BLaER1 treated with 17β-estradiol and CSF1 and Interleukin-3, amounts not matched to agents 10 nM and 100 nM (cell line): ENCODE measurements at regions not wholly inside any gene's neighbourhood (a gene's known extent, or its start where the extent isn't known, plus 50 kb on each side); places are given as distances from the start of the nearest gene placed in this dataset.

Experiments
- H3K27ac ChIP-seq, 11 experiments: shearing (Covaris generic); formaldehyde crosslinking; 2 replicates each; pipeline ENCODE4 v1.8.1; 2022
- H3K27me3 ChIP-seq, 11 experiments: shearing (Covaris generic); formaldehyde crosslinking; 2 replicates each; pipeline ENCODE4 v1.8.1; 2022
- H3K36me3 ChIP-seq, 11 experiments: shearing (Covaris generic); formaldehyde crosslinking; 2 replicates each; pipeline ENCODE4 v1.8.1; 2022
- H3K4me1 ChIP-seq, 10 experiments: shearing (Covaris generic); formaldehyde crosslinking; 2 replicates each; pipeline ENCODE4 v1.8.1; 2022
- H3K4me2 ChIP-seq, 11 experiments: shearing (Covaris generic); formaldehyde crosslinking; 2 replicates each; pipeline ENCODE4 v1.8.1; 2022
- H3K4me3 ChIP-seq, 10 experiments: shearing (Covaris generic); formaldehyde crosslinking; 2 replicates each; pipeline ENCODE4 v1.8.1; 2022
- H3K9ac ChIP-seq, 11 experiments: shearing (Covaris generic); formaldehyde crosslinking; 2 replicates each; pipeline ENCODE4 v1.8.1; 2022
- H3K9me3 ChIP-seq, 11 experiments: shearing (Covaris generic); formaldehyde crosslinking; replicated peaks in 1 of 11; 2 replicates each; pipeline ENCODE4 v1.8.1; 2022
- H4K20me1 ChIP-seq, 11 experiments: shearing (Covaris generic); formaldehyde crosslinking; 2 replicates each; pipeline ENCODE4 v1.8.1; 2022
- Cebpa-rat ChIP-seq, 11 experiments: shearing (Covaris generic); IDR thresholded peaks; 2 replicates each; pipeline ENCODE4 v1.8.1; 2022

DNA sequence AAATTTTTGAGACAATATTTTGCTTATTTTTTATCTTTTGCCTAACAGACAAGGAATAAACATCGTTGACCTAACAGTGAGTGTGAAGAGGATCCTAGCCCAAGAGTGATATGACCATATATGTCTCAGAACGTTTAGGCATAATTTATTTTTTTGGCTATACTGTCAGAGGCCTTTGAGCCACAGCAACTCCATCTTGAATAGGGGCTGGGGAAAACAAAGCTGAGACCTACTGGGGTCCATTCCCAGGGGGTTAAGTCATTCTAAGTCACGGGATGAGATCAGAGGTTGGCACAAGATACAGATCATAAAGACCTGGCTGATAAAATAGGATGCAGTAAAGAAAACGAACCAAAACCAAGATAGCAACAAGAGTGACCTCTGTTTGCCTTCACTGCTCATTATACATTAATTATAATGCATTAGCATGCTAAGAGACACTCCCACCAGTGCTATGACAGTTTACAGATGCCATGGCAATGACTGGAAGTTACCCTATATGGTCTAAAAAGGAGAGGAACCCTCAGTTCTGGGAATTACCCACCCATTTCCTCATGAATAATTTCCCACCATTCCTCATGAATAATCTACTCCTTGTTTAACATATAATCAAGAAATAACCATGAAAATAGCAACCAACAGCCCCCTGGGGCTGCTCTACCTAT, 510.9 kb upstream of the PCDH9 start:
- Histone ChIP-seq H3K9me3 (no peaks in the 10 kb centered on the region), H3K4me3 (no peak overlapping the region), H3K36me3 (no peaks in the 10 kb centered on the region), H3K4me1 (peaks cover 0 to 6% (median 2%) of the 10 kb centered on the region in 10 experiments; a peak in 6 of 20 replicates), H3K4me2 (no peak overlapping the region), H3K9ac (no peak overlapping the region), H3K27me3 (no peaks in the 10 kb centered on the region), H3K27ac (no peak overlapping the region), H4K20me1 (no peaks in the 10 kb centered on the region)
- no peak for TF ChIP-seq Cebpa-rat (IDR thresholded peaks at IDR 0.05)

DNA sequence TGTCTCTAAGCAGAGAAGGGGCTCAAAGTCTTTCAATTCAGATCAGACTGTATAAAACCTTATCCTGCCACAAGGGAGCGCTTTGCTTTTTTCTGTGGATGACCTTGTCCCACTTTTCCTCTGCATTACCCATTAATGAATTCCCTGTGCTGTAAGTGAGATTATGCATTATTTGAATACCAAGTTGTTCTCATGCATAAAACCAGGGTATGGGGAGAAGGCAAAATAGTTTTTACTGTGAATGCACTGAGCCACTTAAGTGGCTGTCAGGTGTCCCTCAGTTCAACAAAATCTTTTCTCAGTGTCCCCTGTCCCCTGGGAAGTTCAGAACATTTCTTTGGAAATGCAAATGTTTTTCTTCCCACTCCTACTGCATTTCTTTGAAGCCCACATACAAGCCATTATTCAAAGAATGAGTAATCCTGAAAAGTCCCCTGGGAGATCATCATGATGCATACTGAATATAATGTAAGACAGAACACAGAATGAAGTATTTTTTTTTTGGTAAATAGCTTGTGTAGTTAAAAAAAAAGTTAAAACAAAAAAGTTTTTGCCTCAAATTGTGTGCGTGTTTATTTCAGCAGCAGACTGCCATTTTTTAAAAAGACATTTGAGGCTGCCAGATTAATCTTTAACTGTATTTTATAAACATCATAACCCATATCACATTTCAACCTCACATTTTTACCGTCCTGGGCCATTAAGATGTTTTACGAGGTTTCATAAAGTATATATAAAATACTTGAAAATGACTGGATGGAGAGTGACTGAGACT, 506.7 kb upstream of the PCDH9 start:
- Histone ChIP-seq H3K4me3 (no peak overlapping the region), H3K9ac (no peak overlapping the region), H3K36me3 (no peaks in the 10 kb centered on the region), H3K27me3 (no peaks in the 10 kb centered on the region), H3K4me1 (peaks cover 0 to 6% (median 2%) of the 10 kb centered on the region in 10 experiments; a peak in 6 of 20 replicates), H3K9me3 (no peaks in the 10 kb centered on the region), H3K27ac (no peak overlapping the region), H4K20me1 (no peaks in the 10 kb centered on the region), H3K4me2 (0 out of 22 replicates have a peak overlapping the region, but pooled peaks of 1 of the 11 experiments have one; percentile 5)
- no peak for TF ChIP-seq Cebpa-rat (IDR thresholded peaks at IDR 0.05)

- H3K9ac ChIP-seq, result no peak overlapping the region
- H3K4me2 ChIP-seq, result no peak overlapping the region
- no peak overlapping the region for H3K4me3 ChIP-seq
- peaks cover 0 to 6% (median 2%) of the 10 kb centered on the region in 10 experiments; a peak in 6 of 20 replicates for H3K4me1 ChIP-seq
- H3K36me3 ChIP-seq, result no peaks in the 10 kb centered on the region
- no peak for TF ChIP-seq Cebpa-rat (IDR thresholded peaks at IDR 0.05)
- H4K20me1 ChIP-seq, result no peaks in the 10 kb centered on the region
- no peak overlapping the region for H3K27ac ChIP-seq
- no peaks in the 10 kb centered on the region for H3K9me3 ChIP-seq
- no peaks in the 10 kb centered on the region for H3K27me3 ChIP-seq
Observed at GRCh38 chr13:67735651-67736050, 505.5 kb upstream of the PCDH9 start.

- no peaks in the 10 kb centered on the region for H3K36me3 ChIP-seq
- peaks cover 12 to 47% (median 25%) of the 10 kb centered on the region in 11 experiments for H3K9me3 ChIP-seq
- no peak for TF ChIP-seq Cebpa-rat (IDR thresholded peaks at IDR 0.05)
- H3K4me1 ChIP-seq, result no peaks in the 10 kb centered on the region
- no peak overlapping the region for H3K4me2 ChIP-seq
- no peaks in the 10 kb centered on the region for H4K20me1 ChIP-seq
- no peak overlapping the region for H3K4me3 ChIP-seq
- no peak overlapping the region for H3K27ac ChIP-seq
- no peaks in the 10 kb centered on the region for H3K27me3 ChIP-seq
- no peak overlapping the region for H3K9ac ChIP-seq
Observed at GRCh38 chr13:67726979-67727378, 496.8 kb upstream of the PCDH9 start.

GRCh38 chr13:67725999-67726398, 495.9 kb upstream of the PCDH9 start:
- no peak overlapping the region for H3K4me3 ChIP-seq
- peaks cover 12 to 47% (median 25%) of the 10 kb centered on the region in 11 experiments for H3K9me3 ChIP-seq
- H3K9ac ChIP-seq, result no peak overlapping the region
- no peak for TF ChIP-seq Cebpa-rat (IDR thresholded peaks at IDR 0.05)
- H3K36me3 ChIP-seq, result no peaks in the 10 kb centered on the region
- H3K27ac ChIP-seq, result no peak overlapping the region
- no peaks in the 10 kb centered on the region for H3K4me1 ChIP-seq
- no peaks in the 10 kb centered on the region for H4K20me1 ChIP-seq
- H3K4me2 ChIP-seq, result no peak overlapping the region
- no peaks in the 10 kb centered on the region for H3K27me3 ChIP-seq

DNA sequence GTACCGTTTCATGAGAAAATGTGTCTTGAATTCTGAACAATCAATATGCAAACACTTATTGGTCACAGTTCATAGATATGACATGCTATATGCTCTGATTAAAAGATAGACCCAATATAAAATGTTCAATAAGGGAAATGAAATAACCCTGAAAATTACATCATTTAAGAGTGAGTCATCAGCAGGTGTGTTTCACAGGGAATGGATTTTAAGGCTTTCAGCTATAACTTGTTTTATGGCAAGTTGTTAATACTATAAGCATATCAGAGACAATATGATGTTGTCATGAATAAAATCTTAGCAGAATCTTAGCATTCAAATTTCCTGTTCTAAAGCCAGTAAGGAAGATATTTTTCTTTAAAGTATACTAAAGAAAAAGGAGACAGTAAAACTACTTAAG, 483.4 kb upstream of the PCDH9 start:
- H3K4me1 ChIP-seq, result no peaks in the 10 kb centered on the region
- no peak overlapping the region for H3K27ac ChIP-seq
- H4K20me1 ChIP-seq, result no peaks in the 10 kb centered on the region
- no peaks in the 10 kb centered on the region for H3K27me3 ChIP-seq
- H3K9ac ChIP-seq, result no peak overlapping the region
- TF ChIP-seq Cebpa-rat (IDR thresholded peaks at IDR 0.05), result no peak
- H3K4me3 ChIP-seq, result no peak overlapping the region
- H3K4me2 ChIP-seq, result no peak overlapping the region
- H3K36me3 ChIP-seq, result no peaks in the 10 kb centered on the region
- H3K9me3 ChIP-seq, result no peaks in the 10 kb centered on the region

GRCh38 chr13:67696775-67697174, 466.6 kb upstream of the PCDH9 start:
- TF ChIP-seq Cebpa-rat (IDR thresholded peaks at IDR 0.05), result no peak

DNA sequence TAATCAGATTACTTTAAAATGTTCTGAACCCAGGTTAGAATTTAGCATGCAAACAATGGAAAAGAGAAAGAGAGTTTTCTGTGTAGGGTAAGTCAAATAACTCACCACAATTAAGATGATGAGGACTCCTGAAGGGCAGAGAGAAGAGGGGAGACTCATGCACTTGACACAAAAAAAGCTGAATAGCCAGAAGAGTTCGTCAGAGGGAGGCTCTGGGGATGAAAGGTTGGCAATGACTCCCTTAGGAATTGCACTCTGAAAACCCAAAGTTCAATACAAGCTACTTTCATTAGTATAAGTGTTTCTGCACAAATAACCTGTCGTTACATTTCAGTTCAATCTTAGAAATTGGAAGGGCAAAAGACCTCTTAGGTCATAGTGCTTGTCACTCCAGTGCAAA, 434.4 kb upstream of the PCDH9 start:
- no peaks in the 10 kb centered on the region for H3K36me3 ChIP-seq
- no peaks in the 10 kb centered on the region for H3K27me3 ChIP-seq
- H3K27ac ChIP-seq, result no peak overlapping the region
- H3K9me3 ChIP-seq, result no peaks in the 10 kb centered on the region; a peak in 1 of 22 replicates
- H3K4me3 ChIP-seq, result no peak overlapping the region
- H3K4me1 ChIP-seq, result no peaks in the 10 kb centered on the region
- no peak for TF ChIP-seq Cebpa-rat (IDR thresholded peaks at IDR 0.05)
- H4K20me1 ChIP-seq, result no peaks in the 10 kb centered on the region
- H3K9ac ChIP-seq, result no peak overlapping the region
- no peak overlapping the region for H3K4me2 ChIP-seq

More at GRCh38 chr13:67696775-67697174, 466.6 kb upstream of the PCDH9 start:
- Histone ChIP-seq H3K4me2 (no peak overlapping the region), H3K4me3 (no peak overlapping the region), H3K27ac (no peak overlapping the region), H3K27me3 (no peaks in the 10 kb centered on the region), H4K20me1 (no peaks in the 10 kb centered on the region), H3K4me1 (no peaks in the 10 kb centered on the region), H3K36me3 (no peaks in the 10 kb centered on the region), H3K9ac (no peak overlapping the region), H3K9me3 (no peaks in the 10 kb centered on the region; a peak in 1 of 22 replicates)

DNA sequence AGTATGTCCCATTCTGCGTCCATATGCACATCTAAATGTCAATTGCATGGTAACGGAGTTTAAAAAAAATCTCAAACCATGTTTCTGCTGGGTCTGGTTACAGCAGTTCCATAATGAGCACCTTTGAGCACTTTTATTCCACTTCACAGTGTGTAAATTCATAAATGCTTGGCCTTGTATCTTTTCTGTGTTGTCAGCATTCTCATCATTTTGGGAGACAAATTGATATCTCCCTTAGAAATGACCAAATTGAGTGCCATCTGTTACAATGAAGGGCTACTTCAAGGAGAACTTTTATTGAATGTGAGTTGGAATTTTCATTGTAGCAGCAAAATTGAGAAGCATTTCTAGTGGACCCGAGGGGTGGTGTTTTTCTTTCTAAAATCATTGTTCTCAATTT, 432.9 kb upstream of the PCDH9 start:
- H3K27me3 ChIP-seq, result no peaks in the 10 kb centered on the region
- H4K20me1 ChIP-seq, result no peaks in the 10 kb centered on the region
- no peak overlapping the region for H3K27ac ChIP-seq
- no peaks in the 10 kb centered on the region for H3K4me1 ChIP-seq
- H3K4me2 ChIP-seq, result no peak overlapping the region
- no peaks in the 10 kb centered on the region for H3K36me3 ChIP-seq
- no peaks in the 10 kb centered on the region; a peak in 1 of 22 replicates for H3K9me3 ChIP-seq
- no peak overlapping the region for H3K4me3 ChIP-seq
- no peak overlapping the region for H3K9ac ChIP-seq
- no peak for TF ChIP-seq Cebpa-rat (IDR thresholded peaks at IDR 0.05)
